ENCODE measurements at regions not wholly inside any gene's neighbourhood (a gene's known extent, or its start where the extent isn't known, plus 50 kb on each side); places are given as distances from the start of the nearest gene placed in this dataset.

DNA sequence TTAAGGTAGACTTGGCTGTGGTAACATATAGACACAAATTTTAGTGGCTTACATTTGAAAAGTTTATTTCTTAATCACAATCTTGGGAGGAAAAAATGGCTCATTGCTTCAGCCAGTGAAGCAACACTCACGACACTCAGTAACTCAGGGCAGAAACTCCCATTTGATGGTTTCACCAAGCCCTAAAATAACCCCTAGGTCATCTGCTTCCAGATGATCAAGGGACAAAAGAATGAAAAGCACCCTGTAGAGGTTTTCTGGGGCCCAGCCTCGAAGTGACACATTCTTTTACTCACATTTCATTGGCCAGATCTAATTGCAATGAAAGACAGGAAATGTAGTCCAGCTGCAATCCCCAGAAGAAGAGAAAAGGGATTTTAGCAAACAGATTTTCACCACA is 275.9 kb downstream of the TMX3 start:
- no peak overlapping the region for H3K4me3 Mint-ChIP-seq (ENCODE audit: low read depth)
- no peak for DNase-seq (ENCODE audit: low spot score, unreplicated experiment)
- no peaks in the 10 kb centered on the region for H3K36me3 Mint-ChIP-seq (ENCODE audit: insufficient read depth)
- TF ChIP-seq, protein P1, sequence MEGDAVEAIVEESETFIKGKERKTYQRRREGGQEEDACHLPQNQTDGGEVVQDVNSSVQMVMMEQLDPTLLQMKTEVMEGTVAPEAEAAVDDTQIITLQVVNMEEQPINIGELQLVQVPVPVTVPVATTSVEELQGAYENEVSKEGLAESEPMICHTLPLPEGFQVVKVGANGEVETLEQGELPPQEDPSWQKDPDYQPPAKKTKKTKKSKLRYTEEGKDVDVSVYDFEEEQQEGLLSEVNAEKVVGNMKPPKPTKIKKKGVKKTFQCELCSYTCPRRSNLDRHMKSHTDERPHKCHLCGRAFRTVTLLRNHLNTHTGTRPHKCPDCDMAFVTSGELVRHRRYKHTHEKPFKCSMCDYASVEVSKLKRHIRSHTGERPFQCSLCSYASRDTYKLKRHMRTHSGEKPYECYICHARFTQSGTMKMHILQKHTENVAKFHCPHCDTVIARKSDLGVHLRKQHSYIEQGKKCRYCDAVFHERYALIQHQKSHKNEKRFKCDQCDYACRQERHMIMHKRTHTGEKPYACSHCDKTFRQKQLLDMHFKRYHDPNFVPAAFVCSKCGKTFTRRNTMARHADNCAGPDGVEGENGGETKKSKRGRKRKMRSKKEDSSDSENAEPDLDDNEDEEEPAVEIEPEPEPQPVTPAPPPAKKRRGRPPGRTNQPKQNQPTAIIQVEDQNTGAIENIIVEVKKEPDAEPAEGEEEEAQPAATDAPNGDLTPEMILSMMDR (IDR thresholded peaks at IDR 0.05; ENCODE audit: unreplicated experiment): no peak
- no peak overlapping the region for H3K27ac Mint-ChIP-seq
- H3K9me3 Mint-ChIP-seq (ENCODE audit: low read depth): peaks cover 9% of the 10 kb centered on the region
- no peaks in the 10 kb centered on the region for H3K27me3 Mint-ChIP-seq
- peaks cover 2% of the 10 kb centered on the region for H3K4me1 Mint-ChIP-seq (ENCODE audit: low read depth)

DNA sequence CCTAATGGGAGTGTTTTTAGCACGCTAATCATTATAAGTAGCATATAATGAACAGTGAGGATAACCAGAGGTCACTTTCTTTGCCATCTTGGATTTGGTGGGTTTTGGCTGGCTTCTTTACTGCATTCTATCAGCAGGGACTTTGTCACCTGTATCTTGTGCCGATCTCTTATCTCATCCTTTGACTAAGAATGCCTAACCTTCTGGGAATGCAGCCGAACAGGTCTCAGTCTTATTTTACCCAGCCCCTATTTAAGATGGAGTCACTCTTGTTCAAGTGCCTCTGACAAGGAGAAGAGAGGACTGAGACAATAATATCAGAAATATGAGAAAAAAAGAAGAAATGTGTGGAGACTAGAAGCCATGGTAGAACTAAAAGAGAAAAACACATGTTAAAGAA is 276.4 kb downstream of the TMX3 start:
- DNase-seq (ENCODE audit: low spot score, unreplicated experiment): no peak
- H3K4me3 Mint-ChIP-seq (ENCODE audit: low read depth): no peak overlapping the region
- TF ChIP-seq, protein P1 (IDR thresholded peaks at IDR 0.05; ENCODE audit: unreplicated experiment): no peak
- peaks cover 9% of the 10 kb centered on the region for H3K9me3 Mint-ChIP-seq (ENCODE audit: low read depth)
- H3K27me3 Mint-ChIP-seq: no peaks in the 10 kb centered on the region
- H3K4me1 Mint-ChIP-seq (ENCODE audit: low read depth): peaks cover 2% of the 10 kb centered on the region
- H3K27ac Mint-ChIP-seq: no peak overlapping the region
- H3K36me3 Mint-ChIP-seq (ENCODE audit: insufficient read depth): no peaks in the 10 kb centered on the region

DNA sequence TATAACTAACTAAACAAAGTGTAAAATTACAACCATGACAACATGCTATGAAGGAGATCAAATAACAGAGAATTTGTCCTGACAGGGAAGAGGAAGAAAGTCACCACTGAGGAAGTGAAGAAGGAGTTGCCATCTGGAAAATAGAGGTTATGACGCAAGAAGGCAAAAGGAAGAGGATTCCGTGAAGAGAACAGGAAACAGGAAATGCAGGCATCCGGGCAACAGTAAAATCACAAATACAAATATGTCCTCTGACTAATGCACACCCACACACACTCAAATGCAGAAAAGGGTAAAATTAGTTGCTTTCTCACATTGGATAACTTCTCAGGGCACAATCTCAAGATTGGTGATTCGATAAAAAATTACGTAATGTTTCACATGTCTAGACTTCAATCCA is 278.4 kb downstream of the TMX3 start:
- DNase-seq (ENCODE audit: low spot score, unreplicated experiment): no peak
- Mint-ChIP-seq H3K27me3 (no peaks in the 10 kb centered on the region), H3K36me3 (ENCODE audit: insufficient read depth) (no peaks in the 10 kb centered on the region), H3K9me3 (ENCODE audit: low read depth) (peaks cover 9% of the 10 kb centered on the region), H3K4me1 (ENCODE audit: low read depth) (peaks cover 9% of the 10 kb centered on the region), H3K4me3 (ENCODE audit: low read depth) (no peak overlapping the region), H3K27ac (no peak overlapping the region)
- TF ChIP-seq, protein P1 (IDR thresholded peaks at IDR 0.05; ENCODE audit: unreplicated experiment): no peak

DNA sequence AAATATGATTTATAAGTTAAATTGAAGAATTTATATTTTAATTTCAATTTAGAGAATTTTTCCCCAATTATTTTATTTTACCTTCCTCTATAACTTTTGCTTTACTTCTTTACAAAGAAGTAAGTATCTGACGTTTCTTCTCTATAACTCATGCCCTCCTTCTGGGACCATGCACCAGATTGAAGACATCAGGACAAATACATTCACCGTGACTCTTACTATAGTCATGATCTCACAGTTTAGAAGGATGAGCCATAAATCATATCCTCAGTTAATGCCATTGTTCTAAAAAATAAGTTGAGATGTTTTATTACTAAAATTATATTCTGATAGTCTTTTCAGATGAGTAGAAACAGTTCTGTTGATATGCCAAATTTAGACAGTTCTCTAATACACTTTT is 279.3 kb downstream of the TMX3 start:
- no peak overlapping the region for H3K4me3 Mint-ChIP-seq (ENCODE audit: low read depth)
- H3K9me3 Mint-ChIP-seq (ENCODE audit: low read depth): peaks cover 9% of the 10 kb centered on the region
- no peak overlapping the region for H3K27ac Mint-ChIP-seq
- peaks cover 16% of the 10 kb centered on the region for H3K4me1 Mint-ChIP-seq (ENCODE audit: low read depth)
- TF ChIP-seq, protein P1 (IDR thresholded peaks at IDR 0.05; ENCODE audit: unreplicated experiment): no peak
- no peaks in the 10 kb centered on the region for H3K27me3 Mint-ChIP-seq
- no peaks in the 10 kb centered on the region for H3K36me3 Mint-ChIP-seq (ENCODE audit: insufficient read depth)
- DNase-seq (ENCODE audit: low spot score, unreplicated experiment): no peak

DNA sequence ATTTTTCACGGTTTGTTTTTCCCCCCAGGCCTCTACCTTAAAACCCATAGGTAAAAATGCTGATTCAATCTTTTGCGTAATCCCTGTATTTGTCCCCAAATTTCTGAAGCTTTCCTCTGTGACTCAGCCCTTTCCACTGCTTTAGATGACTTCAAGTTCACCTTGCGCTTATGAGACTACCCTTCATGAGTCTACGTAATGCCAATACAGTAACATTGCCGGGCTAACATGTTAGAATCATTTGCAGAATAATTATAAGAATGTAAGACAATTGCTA is 283.0 kb downstream of the TMX3 start:
- Mint-ChIP-seq H3K4me3 (ENCODE audit: low read depth) (no peak overlapping the region), H3K4me1 (ENCODE audit: low read depth) (peaks cover 13% of the 10 kb centered on the region), H3K27ac (no peak overlapping the region), H3K9me3 (ENCODE audit: low read depth) (peaks cover 6% of the 10 kb centered on the region), H3K27me3 (no peaks in the 10 kb centered on the region), H3K36me3 (ENCODE audit: insufficient read depth) (no peaks in the 10 kb centered on the region)
- TF ChIP-seq, protein P1 (IDR thresholded peaks at IDR 0.05; ENCODE audit: unreplicated experiment): no peak
- DNase-seq (ENCODE audit: low spot score, unreplicated experiment): no peak

Measured in progenitor cell of endocrine pancreas (in vitro differentiated cells).